HG03039 (cell line): ENCODE measurements at regions not wholly inside any gene's neighbourhood (a gene's known extent, or its start where the extent isn't known, plus 50 kb on each side); places are given as distances from the start of the nearest gene placed in this dataset.

Experiments
- ATAC-seq: cut with Tn5 transposase; IDR thresholded peaks from one replicate; pipeline ENCODE4 v1.9.1; 2021; ENCODE audit warnings: mild to moderate bottlenecking, moderate library complexity; ENCODE audit not compliant: unreplicated experiment

DNA sequence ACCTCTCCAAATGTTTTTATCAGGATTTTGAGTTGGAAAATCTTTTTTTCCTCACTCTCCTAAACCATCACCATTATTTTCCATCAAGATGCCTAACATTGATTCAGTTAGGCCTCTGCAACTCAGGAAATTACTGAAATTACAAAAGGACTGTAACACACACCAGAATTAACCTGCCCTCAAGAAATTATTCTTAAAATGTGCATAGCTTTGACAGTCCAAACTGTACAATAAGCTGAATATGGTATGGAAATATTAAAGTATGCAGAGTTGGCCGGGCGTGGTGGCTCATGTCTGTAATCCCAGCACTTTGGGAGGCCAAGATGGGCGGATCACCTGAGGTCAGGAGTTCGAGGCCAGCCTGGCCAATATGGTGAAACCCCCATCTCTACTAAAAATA, 50.2 kb upstream of the PHLPP1 start:
- ATAC-seq = no peak
